ENCODE measurements at regions not wholly inside any gene's neighbourhood (a gene's known extent, or its start where the extent isn't known, plus 50 kb on each side); places are given as distances from the start of the nearest gene placed in this dataset.

DNA sequence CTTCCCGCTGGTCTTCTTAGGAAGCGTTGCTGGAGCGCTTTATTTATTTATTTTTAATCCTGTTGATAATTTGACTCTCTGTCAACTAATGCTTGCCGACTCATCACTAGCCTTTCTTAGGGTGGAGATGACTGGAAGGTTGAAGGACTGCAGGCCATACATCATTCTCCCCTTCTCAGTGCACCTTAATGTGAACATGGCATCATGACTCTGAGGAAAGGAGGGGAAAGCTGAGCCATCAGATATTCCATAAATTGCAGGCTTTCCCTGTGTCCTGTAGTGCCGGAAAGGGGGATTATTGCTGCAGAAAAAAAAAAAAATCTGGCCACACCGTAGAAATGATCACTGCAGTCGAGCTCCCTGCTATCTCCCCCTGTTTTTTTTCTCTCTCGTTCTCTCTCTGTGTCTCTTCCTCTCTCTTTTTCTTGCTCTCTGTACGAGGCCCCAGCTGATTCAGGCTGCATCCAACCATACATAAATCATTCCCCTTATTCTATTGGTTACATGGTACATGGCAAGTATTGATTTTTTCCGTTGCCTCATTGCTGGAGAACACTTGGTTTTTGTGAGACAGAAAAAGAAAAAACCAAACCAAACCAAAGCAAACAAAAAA lies 125.8 kb upstream of the EFEMP1 start:
- TF ChIP-seq, protein P1, sequence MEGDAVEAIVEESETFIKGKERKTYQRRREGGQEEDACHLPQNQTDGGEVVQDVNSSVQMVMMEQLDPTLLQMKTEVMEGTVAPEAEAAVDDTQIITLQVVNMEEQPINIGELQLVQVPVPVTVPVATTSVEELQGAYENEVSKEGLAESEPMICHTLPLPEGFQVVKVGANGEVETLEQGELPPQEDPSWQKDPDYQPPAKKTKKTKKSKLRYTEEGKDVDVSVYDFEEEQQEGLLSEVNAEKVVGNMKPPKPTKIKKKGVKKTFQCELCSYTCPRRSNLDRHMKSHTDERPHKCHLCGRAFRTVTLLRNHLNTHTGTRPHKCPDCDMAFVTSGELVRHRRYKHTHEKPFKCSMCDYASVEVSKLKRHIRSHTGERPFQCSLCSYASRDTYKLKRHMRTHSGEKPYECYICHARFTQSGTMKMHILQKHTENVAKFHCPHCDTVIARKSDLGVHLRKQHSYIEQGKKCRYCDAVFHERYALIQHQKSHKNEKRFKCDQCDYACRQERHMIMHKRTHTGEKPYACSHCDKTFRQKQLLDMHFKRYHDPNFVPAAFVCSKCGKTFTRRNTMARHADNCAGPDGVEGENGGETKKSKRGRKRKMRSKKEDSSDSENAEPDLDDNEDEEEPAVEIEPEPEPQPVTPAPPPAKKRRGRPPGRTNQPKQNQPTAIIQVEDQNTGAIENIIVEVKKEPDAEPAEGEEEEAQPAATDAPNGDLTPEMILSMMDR (IDR thresholded peaks at IDR 0.05): no peak
- no peak for TF ChIP-seq ZFX (IDR thresholded peaks at IDR 0.05; ENCODE audit: borderline replicate concordance)
